Ishikawa (cell line): ENCODE measurements at regions not wholly inside any gene's neighbourhood (a gene's known extent, or its start where the extent isn't known, plus 50 kb on each side); places are given as distances from the start of the nearest gene placed in this dataset.

Source experiments
- CEBPB ChIP-seq: IDR thresholded peaks from 2 replicates; pipeline ENCODE4 v1.6.1; 2012
- RAD21 ChIP-seq: IDR thresholded peaks from 2 replicates; pipeline ENCODE4 v1.6.1; 2012; ENCODE audit warnings: low read depth
- TAF1 ChIP-seq: IDR thresholded peaks from 2 replicates; pipeline ENCODE4 v1.6.1; 2012; ENCODE audit warnings: low read depth, mild to moderate bottlenecking
- TF ChIP-seq, protein P1 (sequence below): IDR thresholded peaks from 2 replicates; pipeline ENCODE4 v1.6.1; 2012
- TF ChIP-seq, protein P2 (sequence below): IDR thresholded peaks from 2 replicates; pipeline ENCODE4 v1.6.1; 2012; ENCODE audit warnings: low read depth, mild to moderate bottlenecking

DNA sequence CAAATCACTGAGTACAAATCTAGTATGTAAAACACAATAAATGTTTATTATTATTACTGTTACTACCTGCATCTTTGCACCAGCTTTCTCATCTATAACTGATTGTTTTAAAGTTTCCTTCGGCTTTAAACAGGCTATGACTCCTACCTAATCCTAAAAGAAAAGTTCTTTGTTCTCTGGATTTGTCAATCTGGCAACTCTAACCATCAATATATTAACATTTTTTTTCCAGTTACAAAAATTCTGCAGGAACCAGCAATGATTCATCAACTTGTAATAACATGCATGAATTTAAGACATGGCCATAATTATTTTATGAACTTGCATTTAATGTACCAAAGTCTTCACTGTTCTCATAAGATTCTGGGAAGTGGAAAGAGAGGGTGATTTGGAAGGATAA, 228.5 kb downstream of the PIK3R1 start:
- no peak for TF ChIP-seq CEBPB
- TF ChIP-seq, protein P1, sequence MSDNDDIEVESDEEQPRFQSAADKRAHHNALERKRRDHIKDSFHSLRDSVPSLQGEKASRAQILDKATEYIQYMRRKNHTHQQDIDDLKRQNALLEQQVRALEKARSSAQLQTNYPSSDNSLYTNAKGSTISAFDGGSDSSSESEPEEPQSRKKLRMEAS: no peak
- TF ChIP-seq, protein P2, sequence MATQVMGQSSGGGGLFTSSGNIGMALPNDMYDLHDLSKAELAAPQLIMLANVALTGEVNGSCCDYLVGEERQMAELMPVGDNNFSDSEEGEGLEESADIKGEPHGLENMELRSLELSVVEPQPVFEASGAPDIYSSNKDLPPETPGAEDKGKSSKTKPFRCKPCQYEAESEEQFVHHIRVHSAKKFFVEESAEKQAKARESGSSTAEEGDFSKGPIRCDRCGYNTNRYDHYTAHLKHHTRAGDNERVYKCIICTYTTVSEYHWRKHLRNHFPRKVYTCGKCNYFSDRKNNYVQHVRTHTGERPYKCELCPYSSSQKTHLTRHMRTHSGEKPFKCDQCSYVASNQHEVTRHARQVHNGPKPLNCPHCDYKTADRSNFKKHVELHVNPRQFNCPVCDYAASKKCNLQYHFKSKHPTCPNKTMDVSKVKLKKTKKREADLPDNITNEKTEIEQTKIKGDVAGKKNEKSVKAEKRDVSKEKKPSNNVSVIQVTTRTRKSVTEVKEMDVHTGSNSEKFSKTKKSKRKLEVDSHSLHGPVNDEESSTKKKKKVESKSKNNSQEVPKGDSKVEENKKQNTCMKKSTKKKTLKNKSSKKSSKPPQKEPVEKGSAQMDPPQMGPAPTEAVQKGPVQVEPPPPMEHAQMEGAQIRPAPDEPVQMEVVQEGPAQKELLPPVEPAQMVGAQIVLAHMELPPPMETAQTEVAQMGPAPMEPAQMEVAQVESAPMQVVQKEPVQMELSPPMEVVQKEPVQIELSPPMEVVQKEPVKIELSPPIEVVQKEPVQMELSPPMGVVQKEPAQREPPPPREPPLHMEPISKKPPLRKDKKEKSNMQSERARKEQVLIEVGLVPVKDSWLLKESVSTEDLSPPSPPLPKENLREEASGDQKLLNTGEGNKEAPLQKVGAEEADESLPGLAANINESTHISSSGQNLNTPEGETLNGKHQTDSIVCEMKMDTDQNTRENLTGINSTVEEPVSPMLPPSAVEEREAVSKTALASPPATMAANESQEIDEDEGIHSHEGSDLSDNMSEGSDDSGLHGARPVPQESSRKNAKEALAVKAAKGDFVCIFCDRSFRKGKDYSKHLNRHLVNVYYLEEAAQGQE: no peak
- TF ChIP-seq TAF1: no peak
- TF ChIP-seq RAD21: no peak
